ENCODE measurements at regions not wholly inside any gene's neighbourhood (a gene's known extent, or its start where the extent isn't known, plus 50 kb on each side); places are given as distances from the start of the nearest gene placed in this dataset.

GRCh38 chr14:32010604-32011125, 66.4 kb upstream of the ARHGAP5 start (continued):
- no peak for TF ChIP-seq ZNF668 (CRISPR knock-in tag; IDR thresholded peaks at IDR 0.05)
- TF ChIP-seq CC2D1A (IDR thresholded peaks at IDR 0.05), result no peak
- no peak for TF ChIP-seq RNF219 (CRISPR knock-in tag; IDR thresholded peaks at IDR 0.05)
- peak; percentile 50 to 53; a peak in 2 of 4 replicates for TF ChIP-seq KDM1A (IDR thresholded peaks at IDR 0.05)
- TF ChIP-seq ZNF121 (CRISPR knock-in tag; conservative IDR thresholded peaks at IDR 0.05), result no peak
- no peak for TF ChIP-seq NCOA6 (IDR thresholded peaks at IDR 0.05)
- TF ChIP-seq ZBTB17 (CRISPR knock-in tag; IDR thresholded peaks at IDR 0.05), result no peak
- TF ChIP-seq FOSL1 (tag; conservative IDR thresholded peaks at IDR 0.05), result peak; percentile 98
- peak; percentile 31; the same call in 1 of the 2 replicates for TF ChIP-seq TEAD4 (IDR thresholded peaks at IDR 0.05; ENCODE audit: low read length)
- TF ChIP-seq TEAD4 (CRISPR knock-in tag; IDR thresholded peaks at IDR 0.05; ENCODE audit: borderline replicate concordance), result no peak
- TF ChIP-seq TBL1XR1 (IDR thresholded peaks at IDR 0.05; ENCODE audit: low read length in 2 of 2), result 0 out of 4 replicates have a peak, but pooled peaks of 1 of the 2 experiments have one; percentile 18
- no peak for TF ChIP-seq TFE3 (CRISPR knock-in tag; IDR thresholded peaks at IDR 0.05)
- no peak for TF ChIP-seq ZZZ3 (IDR thresholded peaks at IDR 0.05)
- TF ChIP-seq ZNF592 (IDR thresholded peaks at IDR 0.05), result no peak
- no peak for TF ChIP-seq SIRT6 (IDR thresholded peaks at IDR 0.05; ENCODE audit: low read depth, low read length)
- peak; percentile 52; the same call in 1 of the 2 replicates for TF ChIP-seq GATA2 (CRISPR knock-in tag; IDR thresholded peaks at IDR 0.05)
- TF ChIP-seq HMGN3 (IDR thresholded peaks at IDR 0.05; ENCODE audit: borderline replicate concordance, extremely low read depth, insufficient read length, low read depth, low read length), result no peak
- TF ChIP-seq SLC30A9 (CRISPR knock-in tag; IDR thresholded peaks at IDR 0.05), result no peak
- TF ChIP-seq ZFP1 (CRISPR knock-in tag; IDR thresholded peaks at IDR 0.05), result no peak
- TF ChIP-seq ZNF232 (CRISPR knock-in tag; IDR thresholded peaks at IDR 0.05), result no peak
- no peak for TF ChIP-seq NR0B1 (IDR thresholded peaks at IDR 0.05; ENCODE audit: partially characterized antibody)
